Bronchial epithelial cell (primary cell): ENCODE measurements at regions not wholly inside any gene's neighbourhood (a gene's known extent, or its start where the extent isn't known, plus 50 kb on each side); places are given as distances from the start of the nearest gene placed in this dataset.
A peak's percentile ranks its signal among the peaks of the same experiment; 100 is the strongest.

Source experiments
- DNase-seq: peaks from one replicate; pipeline ENCODE4 v3.0.0-alpha.2; 2010; ENCODE audit warnings: low read depth
- FAIRE-seq: peaks from 2 replicates; lab custom pipeline; 2011; peaks lifted over from hg19 to GRCh38; lab: Jason Lieb, UNC
- H3K27me3 ChIP-seq: 2 replicates; pipeline ENCODE4 v1.5.1; 2011; ENCODE audit warnings: low read length; ENCODE audit not compliant: control insufficient read depth, insufficient read depth
- H3K36me3 ChIP-seq: 2 replicates; pipeline ENCODE4 v1.5.1; 2011; ENCODE audit warnings: low read length; ENCODE audit not compliant: control insufficient read depth, insufficient read depth
- H3K4me3 ChIP-seq: 2 replicates; pipeline ENCODE4 v1.5.1; 2011; ENCODE audit warnings: mild to moderate bottlenecking, low read depth, low read length, control low read depth
- TF ChIP-seq, protein P1 (sequence below): IDR thresholded peaks from 2 replicates; pipeline ENCODE4 v1.5.1; 2011; ENCODE audit warnings: mild to moderate bottlenecking, moderate library complexity, low read length, control low read depth, inconsistent platforms; ENCODE audit not compliant: insufficient read depth, severe bottlenecking

DNA sequence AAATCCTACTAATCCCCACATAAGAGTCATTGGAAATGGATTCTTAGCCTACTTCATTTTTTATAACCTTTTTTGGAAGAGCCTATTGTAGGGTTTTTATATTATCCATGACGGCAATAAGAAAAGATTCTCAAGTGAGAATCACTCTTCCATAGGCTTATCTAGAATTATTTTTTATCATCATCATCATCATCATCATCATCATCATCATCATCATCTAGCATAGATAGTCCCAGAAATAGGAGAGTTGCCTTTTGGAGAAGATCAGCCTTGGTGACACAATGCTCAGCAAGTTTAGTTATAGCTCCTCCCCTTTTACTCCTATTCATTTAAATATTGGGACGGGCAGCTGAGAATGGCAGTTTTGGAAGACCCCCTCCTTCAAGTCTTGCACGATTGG is 359.1 kb upstream of the SLC35B3 start:
- TF ChIP-seq, protein P1, sequence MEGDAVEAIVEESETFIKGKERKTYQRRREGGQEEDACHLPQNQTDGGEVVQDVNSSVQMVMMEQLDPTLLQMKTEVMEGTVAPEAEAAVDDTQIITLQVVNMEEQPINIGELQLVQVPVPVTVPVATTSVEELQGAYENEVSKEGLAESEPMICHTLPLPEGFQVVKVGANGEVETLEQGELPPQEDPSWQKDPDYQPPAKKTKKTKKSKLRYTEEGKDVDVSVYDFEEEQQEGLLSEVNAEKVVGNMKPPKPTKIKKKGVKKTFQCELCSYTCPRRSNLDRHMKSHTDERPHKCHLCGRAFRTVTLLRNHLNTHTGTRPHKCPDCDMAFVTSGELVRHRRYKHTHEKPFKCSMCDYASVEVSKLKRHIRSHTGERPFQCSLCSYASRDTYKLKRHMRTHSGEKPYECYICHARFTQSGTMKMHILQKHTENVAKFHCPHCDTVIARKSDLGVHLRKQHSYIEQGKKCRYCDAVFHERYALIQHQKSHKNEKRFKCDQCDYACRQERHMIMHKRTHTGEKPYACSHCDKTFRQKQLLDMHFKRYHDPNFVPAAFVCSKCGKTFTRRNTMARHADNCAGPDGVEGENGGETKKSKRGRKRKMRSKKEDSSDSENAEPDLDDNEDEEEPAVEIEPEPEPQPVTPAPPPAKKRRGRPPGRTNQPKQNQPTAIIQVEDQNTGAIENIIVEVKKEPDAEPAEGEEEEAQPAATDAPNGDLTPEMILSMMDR, result no peak
- Histone ChIP-seq H3K4me3 (no peak overlapping the region), H3K27me3 (no peaks in the 10 kb centered on the region), H3K36me3 (no peaks in the 10 kb centered on the region)
- FAIRE-seq (no peak), DNase-seq (no peak)

DNA sequence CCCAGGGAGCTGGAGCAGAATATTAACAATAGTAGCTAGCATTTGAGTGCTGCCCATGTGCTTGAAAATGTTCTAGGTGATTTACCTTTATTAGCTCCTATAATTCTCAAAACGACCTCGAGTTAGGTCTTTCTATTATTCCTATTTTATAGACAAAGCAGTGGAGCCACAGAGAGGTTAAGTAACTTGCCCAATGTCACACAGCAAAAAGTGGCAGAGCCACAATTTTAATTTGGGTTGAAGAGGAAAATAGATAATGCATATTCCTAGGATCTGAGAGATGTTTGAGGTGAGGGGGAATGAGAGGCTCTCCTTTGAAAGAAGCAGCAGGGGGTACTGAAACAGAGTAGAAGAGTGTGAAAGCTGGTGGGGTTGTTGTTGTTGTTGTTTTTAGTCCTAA is 354.5 kb upstream of the SLC35B3 start:
- H3K27me3 ChIP-seq, result no peaks in the 10 kb centered on the region
- no peak for FAIRE-seq
- no peak for DNase-seq
- no peaks in the 10 kb centered on the region for H3K36me3 ChIP-seq
- TF ChIP-seq, protein P1, result no peak
- no peak overlapping the region for H3K4me3 ChIP-seq

DNA sequence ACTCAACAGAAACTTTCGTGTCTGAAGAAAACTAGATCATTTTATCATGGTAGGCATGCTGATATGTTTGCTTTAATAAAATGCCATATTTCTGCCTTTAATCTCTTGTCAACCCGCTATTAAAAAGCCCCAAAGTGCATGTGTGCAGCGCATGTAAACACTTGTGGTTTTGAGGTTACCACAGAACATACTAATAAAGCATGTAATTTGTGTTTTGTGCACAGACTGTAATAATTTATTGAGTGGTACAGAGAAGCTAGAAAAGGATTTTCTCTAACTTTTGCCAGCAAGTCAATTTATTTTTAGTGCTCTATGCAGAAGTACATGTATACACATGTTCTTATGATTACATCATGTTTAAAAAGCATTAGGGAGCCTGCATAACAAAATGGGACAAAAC is 349.9 kb upstream of the SLC35B3 start:
- Histone ChIP-seq H3K27me3 (no peaks in the 10 kb centered on the region), H3K36me3 (no peaks in the 10 kb centered on the region), H3K4me3 (no peak overlapping the region)
- DNase-seq (peak; percentile 38), FAIRE-seq (no peak)
- TF ChIP-seq, protein P1, result no peak

DNA sequence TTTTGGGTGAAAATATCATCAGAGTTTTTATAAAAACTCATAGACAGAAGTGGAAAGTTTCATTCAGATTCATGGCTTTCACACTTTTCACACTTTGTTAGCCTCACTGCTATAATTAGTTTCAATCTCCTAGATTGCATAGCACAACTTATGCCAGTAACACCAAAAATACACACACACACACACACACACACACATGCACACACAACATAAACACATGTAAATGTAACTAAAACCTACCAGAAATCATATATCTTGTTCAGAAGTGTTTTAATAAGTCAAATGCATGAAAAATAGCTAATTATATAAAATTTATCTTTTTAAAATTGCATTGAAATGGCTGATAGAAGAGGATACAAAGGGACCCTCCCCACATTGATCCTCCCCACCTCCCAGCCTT is 347.8 kb upstream of the SLC35B3 start:
- FAIRE-seq, result no peak
- TF ChIP-seq, protein P1, result no peak

DNA sequence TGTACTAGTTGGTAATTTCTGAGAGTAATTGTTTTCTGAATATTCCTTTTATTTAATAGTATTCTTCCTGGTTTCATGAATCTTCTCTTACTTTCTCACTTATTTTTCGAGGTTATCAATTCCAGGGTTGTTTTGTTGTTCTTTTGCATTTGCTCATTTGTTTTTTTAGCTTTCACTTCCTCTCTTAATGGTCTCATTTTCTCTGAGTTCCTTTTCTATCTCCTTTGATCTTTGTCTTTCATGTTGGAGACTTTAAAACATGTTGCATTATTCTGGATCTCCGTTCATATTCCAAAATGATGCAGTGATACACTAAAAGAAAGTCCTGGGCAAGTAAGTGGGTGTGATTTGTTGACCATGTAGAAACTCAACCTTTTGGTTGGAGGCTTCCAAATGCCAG is 345.3 kb upstream of the SLC35B3 start:
- no peaks in the 10 kb centered on the region for H3K27me3 ChIP-seq
- FAIRE-seq (no peak), DNase-seq (no peak)
- H3K4me3 ChIP-seq, result no peak overlapping the region
- no peaks in the 10 kb centered on the region for H3K36me3 ChIP-seq
- TF ChIP-seq, protein P1, result no peak

More for the DNA sequence above, 347.8 kb upstream of the SLC35B3 start:
- Histone ChIP-seq H3K4me3 (no peak overlapping the region), H3K36me3 (no peaks in the 10 kb centered on the region), H3K27me3 (no peaks in the 10 kb centered on the region)
- no peak for DNase-seq

DNA sequence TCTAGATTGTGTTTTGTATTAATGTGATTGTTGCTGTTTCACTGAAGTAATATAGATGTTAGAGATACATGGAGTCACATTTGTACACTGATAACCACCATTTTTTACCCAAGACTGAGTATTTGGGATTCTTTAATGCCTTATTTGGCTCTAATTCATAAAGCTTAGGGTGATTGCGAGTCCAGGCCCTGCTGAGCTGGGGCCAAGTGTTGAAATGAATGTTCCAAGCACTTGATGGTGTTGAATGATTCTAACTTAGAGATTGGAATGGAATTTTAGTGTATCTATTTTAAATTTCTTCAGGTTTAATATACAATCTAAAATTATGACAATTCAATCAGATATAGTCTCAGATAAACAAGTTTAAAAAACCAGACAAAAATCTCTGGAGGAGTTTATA is 329.4 kb upstream of the SLC35B3 start:
- Histone ChIP-seq H3K36me3 (no peaks in the 10 kb centered on the region), H3K27me3 (no peaks in the 10 kb centered on the region), H3K4me3 (no peak overlapping the region)
- FAIRE-seq (no peak), DNase-seq (no peak)
- TF ChIP-seq, protein P1, result no peak
